GM18519 (cell line): ENCODE measurements at regions not wholly inside any gene's neighbourhood (a gene's known extent, or its start where the extent isn't known, plus 50 kb on each side); places are given as distances from the start of the nearest gene placed in this dataset.
A peak's percentile ranks its signal among the peaks of the same experiment; 100 is the strongest.
"Not testable (repeated sequence)": the region's sequence is repeated elsewhere in the genome, so short reads cannot be mapped to it uniquely, and the experiment has no call there.

ENCODE experiments used
- ATAC-seq: cut with Tn5 transposase; IDR thresholded peaks from one replicate; pipeline ENCODE4 v1.9.1; 2021; ENCODE audit warnings: mild to moderate bottlenecking, moderate library complexity; ENCODE audit not compliant: unreplicated experiment, low FRiP score

DNA sequence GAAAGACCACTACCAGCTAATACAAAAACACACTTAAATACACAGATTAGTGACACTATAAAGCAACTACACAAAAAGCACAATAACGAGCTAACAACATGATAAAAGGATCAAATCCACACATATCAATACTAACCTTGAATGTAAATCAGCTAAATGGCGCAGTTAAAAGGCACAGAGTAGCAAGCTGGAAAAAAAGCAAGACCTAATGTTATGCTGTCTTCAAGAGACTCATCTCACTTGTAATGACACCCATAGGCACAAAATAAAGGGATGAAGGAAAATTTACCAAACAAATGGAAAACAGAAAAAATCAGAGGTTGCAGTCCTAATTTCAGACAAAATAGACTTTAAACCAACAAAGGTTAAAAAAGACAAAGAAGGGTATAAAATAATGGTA, 86.3 kb downstream of the NUS1 start:
- ATAC-seq = no peak

DNA sequence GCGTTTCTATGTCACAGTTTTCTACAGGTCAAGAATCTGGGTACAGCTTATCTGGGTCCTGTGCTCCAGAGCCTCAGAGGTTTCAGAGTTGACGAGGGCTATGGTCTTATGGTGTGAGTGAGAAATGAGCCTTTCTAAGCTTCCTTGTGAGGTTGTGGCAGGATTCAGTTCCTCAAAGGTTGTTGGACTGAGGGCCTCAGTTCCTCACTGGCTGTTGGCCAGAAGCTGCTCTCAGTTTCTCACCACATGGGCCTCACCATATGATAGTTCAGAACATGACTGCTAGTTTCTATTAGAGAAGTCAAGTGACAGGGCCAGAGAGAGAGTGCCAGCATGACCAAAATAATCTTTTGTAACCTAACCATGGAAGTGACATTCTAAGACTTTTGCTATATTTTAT, 96.1 kb downstream of the NUS1 start:
- ATAC-seq = peak; percentile 96

DNA sequence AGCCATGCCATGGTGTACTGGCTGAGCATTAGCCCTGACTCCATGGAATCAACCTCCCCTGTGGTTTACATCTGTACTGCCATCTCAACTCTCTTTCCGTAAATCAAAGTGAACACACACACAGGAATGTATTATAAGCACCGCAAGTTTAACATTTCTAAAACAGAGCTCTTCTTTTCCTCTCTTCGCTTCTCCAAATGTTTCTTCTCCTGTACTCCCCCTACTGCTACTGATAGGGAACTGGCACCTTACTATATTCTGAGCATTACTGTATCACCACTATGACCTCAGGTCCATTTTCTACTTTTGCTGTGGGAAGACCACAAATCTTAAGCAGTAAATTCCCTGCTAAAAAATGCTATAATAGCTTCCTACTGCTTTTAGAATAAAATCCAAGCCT, 101.2 kb downstream of the NUS1 start:
- peak; percentile 32 for ATAC-seq

DNA sequence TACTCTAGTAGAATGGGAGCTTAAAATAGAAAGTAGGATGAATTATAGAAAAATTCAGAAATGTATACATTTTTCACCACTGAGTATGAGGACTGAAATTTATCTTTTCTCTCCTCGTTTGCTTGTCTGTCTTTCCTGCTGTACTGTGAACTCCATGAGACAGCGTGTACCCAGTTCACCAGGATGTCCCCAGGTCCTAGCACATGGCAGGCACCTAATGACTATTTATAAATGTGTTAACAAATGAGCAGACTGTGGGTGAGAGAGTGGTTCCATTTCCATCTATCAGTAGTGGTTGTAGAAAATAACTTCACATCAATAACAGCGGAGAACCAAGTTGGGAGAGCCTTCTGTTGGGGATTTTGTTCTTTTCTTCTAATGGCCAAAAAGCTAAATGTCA, 106.3 kb downstream of the NUS1 start:
- no peak for ATAC-seq

DNA sequence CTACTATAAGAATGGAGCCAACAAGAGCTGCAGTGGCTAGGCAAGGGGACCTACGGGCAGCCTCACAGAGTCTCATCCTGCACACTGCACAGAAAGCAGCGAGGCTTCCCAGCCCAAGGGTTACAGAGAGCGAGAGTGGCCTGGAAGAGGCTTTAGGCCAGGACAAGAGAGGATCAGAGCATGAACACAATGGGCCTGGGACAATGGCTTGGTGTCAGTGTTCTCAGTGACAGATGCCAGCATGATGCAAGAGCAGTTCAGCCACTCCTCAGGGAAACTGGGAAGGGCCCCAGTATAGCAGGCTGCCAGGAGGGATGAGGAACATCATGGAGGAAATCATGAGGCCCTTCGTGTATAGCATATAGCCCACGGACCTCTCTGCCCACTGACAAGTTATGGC, 108.0 kb downstream of the NUS1 start:
- ATAC-seq = no peak

DNA sequence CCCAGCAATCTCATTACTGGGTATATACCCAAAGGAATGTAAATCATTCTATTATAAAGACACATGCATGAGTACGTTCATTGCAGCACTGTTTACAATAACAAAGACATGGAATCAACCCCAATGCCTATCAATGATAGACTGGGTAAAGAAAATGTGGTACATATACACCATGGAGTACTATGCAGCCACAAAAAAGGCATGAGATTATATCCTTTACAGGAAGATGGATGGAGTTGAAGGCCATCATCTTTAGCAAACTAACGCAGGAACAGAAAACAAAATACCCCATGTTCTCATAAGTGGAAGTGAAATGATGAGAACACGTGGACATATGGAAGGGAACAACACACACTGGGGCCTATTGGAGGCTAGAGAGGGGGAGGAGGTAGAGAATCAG, 115.7 kb downstream of the NUS1 start:
- no peak for ATAC-seq

DNA sequence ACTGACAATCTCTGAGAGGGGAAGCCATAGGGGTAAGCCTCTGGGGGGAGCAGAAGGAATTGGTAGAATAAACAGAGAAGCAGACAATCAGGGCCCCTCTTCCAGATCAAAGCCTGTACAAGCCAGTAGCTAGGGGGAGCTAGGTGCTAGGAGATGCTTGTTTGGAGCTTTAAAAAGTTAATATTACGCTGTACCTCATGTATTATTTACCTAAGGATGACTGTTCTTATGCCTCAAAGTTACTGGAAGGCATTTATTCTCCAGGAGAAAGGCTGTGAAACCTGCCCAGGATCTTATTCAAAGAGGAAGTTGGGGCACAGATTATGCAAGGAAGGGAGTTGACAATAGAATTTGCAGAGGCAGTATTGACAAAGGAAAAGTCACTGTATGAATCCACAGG, 111.8 kb upstream of the SLC35F1 start:
- no peak for ATAC-seq

DNA sequence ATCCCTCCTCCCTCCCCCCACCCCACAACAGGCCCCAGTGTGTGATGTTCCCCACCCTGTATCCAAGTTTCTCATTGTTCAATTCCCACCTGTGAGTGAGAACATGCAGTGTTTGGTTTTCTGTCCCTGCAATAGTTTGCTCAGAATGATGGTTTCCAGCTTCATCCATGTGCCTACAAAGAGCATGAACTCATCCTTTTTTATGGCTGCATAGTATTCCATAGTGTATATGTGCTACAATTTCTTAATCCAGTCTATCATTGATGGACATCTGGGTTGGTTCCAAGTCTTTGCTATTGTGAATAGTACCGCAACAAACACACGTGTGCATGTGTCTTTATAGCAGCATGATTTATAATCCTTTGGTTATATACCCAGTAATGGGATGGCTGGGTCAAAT, 108.2 kb upstream of the SLC35F1 start:
- not testable (repeated sequence) for ATAC-seq

DNA sequence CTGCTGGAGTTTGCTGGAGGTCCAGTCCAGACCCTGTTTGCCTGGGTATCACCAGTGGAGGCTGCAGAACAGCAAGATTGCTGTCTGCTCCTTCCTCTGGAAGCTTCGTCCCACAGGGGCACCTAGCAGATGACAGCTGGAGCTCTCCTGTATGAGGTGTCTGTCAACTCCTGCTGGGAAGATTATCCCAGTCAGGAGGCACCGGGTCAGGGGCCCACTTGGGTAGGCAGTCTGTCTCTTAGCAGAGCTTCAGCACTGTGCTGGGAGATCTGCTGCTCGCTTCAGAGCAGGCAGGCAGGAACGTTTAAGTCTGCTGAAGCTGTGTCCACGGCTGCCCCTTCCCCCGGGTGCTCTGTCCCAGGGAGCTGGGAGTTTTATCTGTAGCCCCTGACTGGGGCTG, 96.8 kb upstream of the SLC35F1 start:
- no peak for ATAC-seq

DNA sequence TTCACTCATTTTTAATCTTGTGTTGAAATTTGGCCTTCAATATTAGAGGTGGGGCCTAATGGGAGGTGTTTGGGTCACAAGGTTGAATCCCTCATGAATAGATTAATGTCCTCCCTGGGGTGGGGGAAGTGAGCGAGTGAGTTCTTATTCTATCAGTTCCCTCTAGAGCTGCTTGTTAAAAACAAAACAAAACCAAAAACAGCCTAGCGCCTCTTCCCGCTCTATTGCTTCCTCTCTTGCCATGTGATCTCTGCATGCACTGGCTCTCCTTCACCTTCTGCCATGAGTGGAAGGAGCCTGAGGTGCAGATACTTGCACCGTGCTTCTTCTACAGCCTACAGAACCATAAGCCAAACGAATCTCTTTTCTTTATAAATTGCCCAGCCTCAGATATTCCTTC, 89.6 kb upstream of the SLC35F1 start:
- ATAC-seq = peak; percentile 56

DNA sequence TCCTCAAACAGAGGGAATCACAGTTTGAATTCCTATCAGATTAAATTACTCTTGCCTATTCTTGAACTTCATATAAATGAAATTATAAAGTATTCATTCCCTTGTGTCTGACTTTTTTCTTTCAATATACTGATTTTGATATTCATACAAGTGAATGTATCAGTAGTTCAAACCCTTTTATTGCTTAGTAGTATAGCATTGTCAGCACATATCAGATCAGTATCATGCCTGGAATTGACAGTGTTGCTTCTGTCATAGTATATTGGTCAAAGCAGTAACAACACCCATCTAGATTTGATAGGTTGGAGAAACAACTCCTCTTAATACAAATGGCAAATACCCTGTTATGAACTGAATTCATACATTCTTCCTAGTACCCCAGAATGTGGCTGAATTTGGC, 89.1 kb upstream of the SLC35F1 start:
- no peak for ATAC-seq

DNA sequence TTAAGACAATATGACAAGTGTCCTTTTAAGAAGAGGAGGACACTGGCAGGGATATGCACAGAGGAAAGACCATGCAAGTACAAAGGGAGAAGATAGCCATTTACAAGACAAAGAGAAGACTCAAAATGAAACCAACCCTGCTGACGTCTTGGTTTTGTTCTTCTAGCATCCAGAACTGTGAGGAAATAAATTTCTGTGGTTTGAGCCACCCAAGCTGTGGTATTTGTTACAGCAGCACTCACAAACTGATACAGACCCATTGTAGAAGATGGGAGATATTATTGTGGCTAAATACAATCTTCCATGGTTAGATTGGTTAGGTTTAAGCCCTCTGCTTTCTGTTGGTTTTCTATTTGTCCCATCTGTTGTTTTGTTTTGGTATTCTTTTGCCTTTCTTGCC, 88.6 kb upstream of the SLC35F1 start:
- ATAC-seq = no peak

DNA sequence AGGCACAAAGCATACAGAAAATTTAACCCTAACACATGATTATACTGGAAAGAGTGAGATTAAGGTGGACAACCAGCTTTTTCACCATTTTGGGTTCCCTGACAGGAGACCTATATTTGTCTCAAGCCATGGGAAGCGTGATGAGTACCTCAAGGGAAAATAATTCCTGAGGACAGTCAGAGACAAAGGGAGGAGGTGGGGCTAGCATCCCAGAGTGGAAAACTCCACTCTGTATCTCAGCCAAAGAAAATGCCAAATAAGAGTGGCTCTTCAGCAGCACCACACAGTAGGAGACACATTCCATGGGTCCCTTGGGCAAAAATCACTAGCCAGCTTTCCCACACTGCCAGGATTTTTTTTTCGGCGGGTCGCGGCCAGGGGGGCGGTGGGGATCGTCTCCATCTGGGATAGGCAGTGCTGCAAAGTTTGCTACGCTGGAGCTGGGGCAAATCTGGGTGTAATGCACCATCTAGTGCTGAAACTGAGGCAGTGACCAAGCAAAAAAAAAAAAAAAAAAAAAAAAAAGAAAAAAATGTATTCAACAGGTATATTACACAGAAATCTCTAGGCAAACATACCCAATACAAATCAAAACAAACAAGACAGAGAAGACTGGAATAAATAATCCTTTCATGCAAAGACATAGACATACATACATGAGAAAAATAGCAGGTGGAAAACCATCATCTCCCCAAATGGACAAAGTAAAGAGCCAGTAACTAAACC, 77.3 kb upstream of the SLC35F1 start:
- ATAC-seq = peak; percentile 45

DNA sequence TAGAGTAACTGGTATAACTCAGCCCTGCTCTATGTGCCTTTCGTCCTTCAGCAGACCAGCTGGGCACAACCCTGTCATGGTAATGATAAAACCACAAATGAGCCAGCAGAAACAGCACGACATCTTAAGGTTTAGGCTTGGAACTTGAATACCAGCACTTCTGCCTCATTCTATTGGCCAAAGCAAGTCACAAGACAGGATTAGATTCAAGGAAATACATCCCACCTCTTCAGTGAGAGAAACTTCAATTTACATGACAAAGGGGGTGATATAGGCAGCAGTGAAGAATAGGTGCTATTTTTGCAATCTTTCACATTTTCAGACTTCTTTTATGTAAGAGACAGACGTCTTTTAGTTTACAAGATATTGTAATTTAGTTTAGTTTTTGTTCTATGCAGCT, 69.8 kb upstream of the SLC35F1 start:
- ATAC-seq = no peak

DNA sequence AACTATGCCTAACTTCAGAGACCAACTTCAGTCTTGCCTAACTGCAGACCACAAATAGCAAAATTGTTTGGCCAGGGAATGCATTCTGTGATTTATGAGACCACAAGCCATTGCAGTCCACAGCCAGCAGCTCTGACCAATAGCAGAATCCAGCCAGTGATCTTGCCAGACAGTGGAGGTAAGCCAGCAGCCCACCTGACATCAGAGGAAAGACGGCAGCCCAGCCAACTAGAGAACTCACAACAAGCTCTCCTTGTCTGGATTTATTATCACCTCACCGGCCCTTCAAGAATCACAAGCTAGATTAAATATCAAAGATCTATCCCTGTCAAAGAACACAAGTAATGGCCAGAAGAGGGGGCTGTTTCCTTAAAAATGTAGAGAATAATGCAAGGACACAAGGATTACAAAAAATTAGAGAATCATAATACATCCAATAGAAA, 66.5 kb upstream of the SLC35F1 start:
- ATAC-seq = no peak

DNA sequence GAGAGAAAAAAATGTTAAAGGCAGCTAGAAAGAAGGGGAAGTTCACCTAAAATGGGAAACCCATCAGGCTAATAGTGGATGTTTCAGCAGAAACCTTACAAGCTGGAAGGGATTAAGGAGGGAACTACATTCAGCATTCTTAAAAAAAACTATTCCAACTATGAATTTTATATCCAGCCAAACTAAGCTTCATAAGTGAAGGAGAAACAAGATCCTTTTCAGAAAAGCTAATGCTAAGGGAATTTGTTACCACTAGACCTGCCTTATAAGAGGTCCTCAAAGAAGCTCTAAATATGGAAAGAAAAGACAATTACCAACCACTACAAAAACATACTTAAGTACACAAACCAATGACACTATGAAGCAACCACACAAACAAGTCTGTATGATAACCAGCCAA, 59.2 kb upstream of the SLC35F1 start:
- no peak for ATAC-seq

DNA sequence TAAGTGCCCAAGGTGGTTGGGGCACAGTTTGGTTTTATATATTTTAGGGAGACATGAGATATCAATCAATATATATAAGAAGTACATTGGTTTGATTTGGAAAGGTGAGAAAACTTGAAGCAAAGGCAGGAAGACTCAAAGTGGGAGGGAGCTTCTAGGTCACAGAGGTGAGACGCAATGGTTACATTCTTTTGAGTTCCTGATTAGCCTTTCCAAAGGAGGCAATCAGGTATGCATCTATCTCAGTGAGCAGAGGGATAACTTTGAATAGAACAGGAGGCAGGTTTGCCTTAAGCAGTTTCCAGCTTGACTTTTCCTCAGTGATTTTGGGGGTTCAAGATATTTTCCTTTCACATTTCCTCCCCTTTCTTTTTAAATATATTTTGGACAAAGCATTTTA, 58.0 kb upstream of the SLC35F1 start:
- ATAC-seq = no peak
